WTC11 (cell line): ENCODE measurements at regions not wholly inside any gene's neighbourhood (a gene's known extent, or its start where the extent isn't known, plus 50 kb on each side); places are given as distances from the start of the nearest gene placed in this dataset.

Source experiments
- ATAC-seq: fragments of 200-7000 bp; cut with Tn5 transposase; 2 replicates; pipeline ENCODE4 v1.10.0; 2021; ENCODE audit warnings: mild to moderate bottlenecking, moderate library complexity
- CTCF ChIA-PET: fragments of 300-600 bp; sonication (Branson Sonifier 250); formaldehyde crosslinking; loops from one replicate; lab custom pipeline; 2021; ENCODE audit warnings: antibody characterized with exemption; lab: Charles Lee
- POLR2A ChIA-PET: fragments of 350-600 bp; sonication (Branson Sonifier 250); formaldehyde crosslinking; loops from one replicate; lab custom pipeline; 2021; ENCODE audit warnings: antibody characterized with exemption; lab: Charles Lee
- DNase-seq: peaks from one replicate; pipeline ENCODE4 v3.0.0; 2021; ENCODE audit warnings: low spot score
- H3K27ac Mint-ChIP-seq: 2 replicates; pipeline ENCODE4 v1.8.0; 2021; ENCODE audit warnings: mixed read lengths
- H3K27me3 Mint-ChIP-seq: 2 replicates; pipeline ENCODE4 v1.8.0; 2021; ENCODE audit warnings: low read depth, mild to moderate bottlenecking, moderate library complexity, mixed read lengths
- H3K36me3 Mint-ChIP-seq: 2 replicates; pipeline ENCODE4 v1.8.0; 2021; ENCODE audit warnings: mixed read lengths
- H3K4me1 Mint-ChIP-seq: 2 replicates; pipeline ENCODE4 v1.8.0; 2022; ENCODE audit warnings: mixed read lengths
- H3K4me3 Mint-ChIP-seq: 2 replicates; pipeline ENCODE4 v1.8.0; 2021; ENCODE audit warnings: mild to moderate bottlenecking, moderate library complexity, mixed read lengths
- H3K9me3 Mint-ChIP-seq: 2 replicates; pipeline ENCODE4 v1.8.0; 2021; ENCODE audit warnings: mixed read lengths
- CREB1 ChIP-seq: sonication (generic); formaldehyde crosslinking; IDR thresholded peaks from 2 replicates; pipeline ENCODE4 v1.8.0; 2023; ENCODE audit warnings: mild to moderate bottlenecking, missing genetic modification reagents
- ELF4 ChIP-seq: sonication (generic); formaldehyde crosslinking; IDR thresholded peaks from 2 replicates; pipeline ENCODE4 v1.8.1; 2022; ENCODE audit warnings: low read depth, mild to moderate bottlenecking, moderate library complexity, missing genetic modification reagents
- ETV6 ChIP-seq: sonication (generic); formaldehyde crosslinking; IDR thresholded peaks from 2 replicates; pipeline ENCODE4 v1.8.1; 2022; ENCODE audit warnings: mild to moderate bottlenecking, missing genetic modification reagents
- HMGA2 ChIP-seq: fragments of 250-450 bp; sonication (Bioruptor Pico); IDR thresholded peaks from 2 replicates; pipeline ENCODE4 v1.4.0; 2021; ENCODE audit warnings: mild to moderate bottlenecking, moderate library complexity
- NR2C2 ChIP-seq: sonication (generic); formaldehyde crosslinking; IDR thresholded peaks from 2 replicates; pipeline ENCODE4 v1.8.0; 2022; ENCODE audit warnings: mild to moderate bottlenecking, missing genetic modification reagents
- PRRX2 ChIP-seq: fragments of 250-450 bp; sonication (Bioruptor Pico); IDR thresholded peaks from 2 replicates; pipeline ENCODE4 v1.8.0; 2021; ENCODE audit warnings: mild to moderate bottlenecking
- SMAD4 ChIP-seq: sonication (generic); formaldehyde crosslinking; IDR thresholded peaks from 2 replicates; pipeline ENCODE4 v1.8.0; 2022; ENCODE audit warnings: mild to moderate bottlenecking, missing genetic modification reagents
- SOX15 ChIP-seq: fragments of 250-450 bp; sonication (Bioruptor Pico); IDR thresholded peaks from 2 replicates; pipeline ENCODE4 v1.9.0; 2021; ENCODE audit warnings: mild to moderate bottlenecking
- TP53 ChIP-seq: sonication (generic); formaldehyde crosslinking; IDR thresholded peaks from 2 replicates; pipeline ENCODE4 v1.8.1; 2023; ENCODE audit warnings: mild to moderate bottlenecking, missing genetic modification reagents
- ZNF138 ChIP-seq: sonication (generic); formaldehyde crosslinking; conservative IDR thresholded peaks from 2 replicates; pipeline ENCODE4 v1.8.1; 2022; ENCODE audit warnings: mild to moderate bottlenecking, moderate library complexity, missing genetic modification reagents
- ZNF423 ChIP-seq: fragments of 250-450 bp; sonication (Bioruptor Pico); IDR thresholded peaks from 2 replicates; pipeline ENCODE4 v2.1.2; 2022; ENCODE audit warnings: mild to moderate bottlenecking, moderate library complexity
- TF ChIP-seq, protein P1 (sequence below): sonication (generic); formaldehyde crosslinking; conservative IDR thresholded peaks from 2 replicates; pipeline ENCODE4 v1.8.1; 2022; ENCODE audit warnings: mild to moderate bottlenecking, missing genetic modification reagents
- TF ChIP-seq, protein P2 (sequence below): fragments of 250-450 bp; sonication (Bioruptor Pico); IDR thresholded peaks from 2 replicates; pipeline ENCODE4 v1.9.0; 2021; ENCODE audit warnings: mild to moderate bottlenecking, borderline replicate concordance
- TF ChIP-seq, protein P3 (sequence below): sonication (generic); formaldehyde crosslinking; IDR thresholded peaks from 2 replicates; pipeline ENCODE4 v1.8.1; 2022; ENCODE audit warnings: low read depth, mild to moderate bottlenecking, moderate library complexity, missing genetic modification reagents, borderline replicate concordance
- TF ChIP-seq, protein P4 (sequence below): fragments of 250-450 bp; sonication (Bioruptor Pico); IDR thresholded peaks from 2 replicates; pipeline ENCODE4 v1.8.0; 2021; ENCODE audit warnings: mild to moderate bottlenecking
- TF ChIP-seq, protein P5 (sequence below): sonication (generic); formaldehyde crosslinking; IDR thresholded peaks from 2 replicates; pipeline ENCODE4 v1.8.0; 2023; ENCODE audit warnings: mild to moderate bottlenecking, missing genetic modification reagents
- TF ChIP-seq, protein P6 (sequence below): sonication (generic); formaldehyde crosslinking; IDR thresholded peaks from 2 replicates; pipeline ENCODE4 v1.8.1; 2023; ENCODE audit warnings: mild to moderate bottlenecking, missing genetic modification reagents, moderate library complexity
- TF ChIP-seq, protein P7 (sequence below): sonication (generic); formaldehyde crosslinking; IDR thresholded peaks from 2 replicates; pipeline ENCODE4 v1.8.1; 2023; ENCODE audit warnings: mild to moderate bottlenecking, missing genetic modification reagents, moderate library complexity
- TF ChIP-seq, protein P8 (sequence below): fragments of 200-600 bp; IDR thresholded peaks from 2 replicates; pipeline ENCODE4 v1.8.0; 2022; ENCODE audit warnings: antibody characterized with exemption
- TF ChIP-seq, protein P9 (sequence below): sonication (generic); formaldehyde crosslinking; IDR thresholded peaks from 2 replicates; pipeline ENCODE4 v1.8.0; 2022; ENCODE audit warnings: mild to moderate bottlenecking, missing genetic modification reagents
- TF ChIP-seq, protein P10 (sequence below): sonication (generic); formaldehyde crosslinking; IDR thresholded peaks from 2 replicates; pipeline ENCODE4 v1.8.0; 2022; ENCODE audit warnings: mild to moderate bottlenecking, missing genetic modification reagents

DNA sequence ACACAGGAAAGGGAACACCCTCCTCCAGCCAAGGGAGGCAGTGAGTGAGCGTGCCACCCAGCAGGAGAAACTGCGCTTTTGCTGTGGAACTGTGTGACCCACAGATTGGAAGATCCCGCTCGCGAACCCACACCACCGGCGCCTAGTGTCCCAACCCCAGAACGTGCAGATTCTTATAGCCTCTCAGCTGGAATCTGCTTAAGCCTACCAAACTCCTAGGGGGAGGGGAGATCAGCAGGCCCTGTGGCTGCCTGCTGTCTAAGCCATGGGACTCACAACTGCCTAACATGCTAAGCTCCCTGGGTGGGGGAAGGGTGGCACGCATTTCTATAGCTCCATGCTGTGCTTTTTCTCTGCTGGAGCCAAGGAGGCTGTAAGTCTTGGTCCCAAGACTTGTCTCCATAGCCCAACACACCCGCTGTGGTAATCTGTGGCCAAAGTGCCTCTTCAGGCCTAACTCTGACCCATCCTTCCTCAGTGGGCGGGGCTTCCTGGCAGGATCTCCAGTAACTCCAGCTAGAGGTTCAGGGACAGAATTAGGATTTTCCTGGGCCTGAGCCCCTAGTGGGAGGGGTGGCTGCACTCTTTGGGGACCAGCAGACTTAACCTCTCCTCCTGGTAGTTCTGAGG is 485.0 kb downstream of the TAF11L14 start:
- H3K27ac Mint-ChIP-seq = no peak overlapping the region
- TF ChIP-seq NR2C2 (CRISPR knock-in tag) (no peak), HMGA2 (CRISPR knock-in tag) (no peak), ELF4 (CRISPR knock-in tag) (no peak), SMAD4 (no peak), TP53 (CRISPR knock-in tag) (no peak), ZNF423 (CRISPR knock-in tag) (peak; percentile 99), ZNF138 (CRISPR knock-in tag) (no peak), CREB1 (CRISPR knock-in tag) (no peak), ETV6 (CRISPR knock-in tag) (no peak), PRRX2 (CRISPR knock-in tag) (no peak), SOX15 (CRISPR knock-in tag) (no peak)
- TF ChIP-seq, protein P1, sequence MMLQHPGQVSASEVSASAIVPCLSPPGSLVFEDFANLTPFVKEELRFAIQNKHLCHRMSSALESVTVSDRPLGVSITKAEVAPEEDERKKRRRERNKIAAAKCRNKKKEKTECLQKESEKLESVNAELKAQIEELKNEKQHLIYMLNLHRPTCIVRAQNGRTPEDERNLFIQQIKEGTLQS (CRISPR knock-in tag) = no peak
- TF ChIP-seq, protein P2, sequence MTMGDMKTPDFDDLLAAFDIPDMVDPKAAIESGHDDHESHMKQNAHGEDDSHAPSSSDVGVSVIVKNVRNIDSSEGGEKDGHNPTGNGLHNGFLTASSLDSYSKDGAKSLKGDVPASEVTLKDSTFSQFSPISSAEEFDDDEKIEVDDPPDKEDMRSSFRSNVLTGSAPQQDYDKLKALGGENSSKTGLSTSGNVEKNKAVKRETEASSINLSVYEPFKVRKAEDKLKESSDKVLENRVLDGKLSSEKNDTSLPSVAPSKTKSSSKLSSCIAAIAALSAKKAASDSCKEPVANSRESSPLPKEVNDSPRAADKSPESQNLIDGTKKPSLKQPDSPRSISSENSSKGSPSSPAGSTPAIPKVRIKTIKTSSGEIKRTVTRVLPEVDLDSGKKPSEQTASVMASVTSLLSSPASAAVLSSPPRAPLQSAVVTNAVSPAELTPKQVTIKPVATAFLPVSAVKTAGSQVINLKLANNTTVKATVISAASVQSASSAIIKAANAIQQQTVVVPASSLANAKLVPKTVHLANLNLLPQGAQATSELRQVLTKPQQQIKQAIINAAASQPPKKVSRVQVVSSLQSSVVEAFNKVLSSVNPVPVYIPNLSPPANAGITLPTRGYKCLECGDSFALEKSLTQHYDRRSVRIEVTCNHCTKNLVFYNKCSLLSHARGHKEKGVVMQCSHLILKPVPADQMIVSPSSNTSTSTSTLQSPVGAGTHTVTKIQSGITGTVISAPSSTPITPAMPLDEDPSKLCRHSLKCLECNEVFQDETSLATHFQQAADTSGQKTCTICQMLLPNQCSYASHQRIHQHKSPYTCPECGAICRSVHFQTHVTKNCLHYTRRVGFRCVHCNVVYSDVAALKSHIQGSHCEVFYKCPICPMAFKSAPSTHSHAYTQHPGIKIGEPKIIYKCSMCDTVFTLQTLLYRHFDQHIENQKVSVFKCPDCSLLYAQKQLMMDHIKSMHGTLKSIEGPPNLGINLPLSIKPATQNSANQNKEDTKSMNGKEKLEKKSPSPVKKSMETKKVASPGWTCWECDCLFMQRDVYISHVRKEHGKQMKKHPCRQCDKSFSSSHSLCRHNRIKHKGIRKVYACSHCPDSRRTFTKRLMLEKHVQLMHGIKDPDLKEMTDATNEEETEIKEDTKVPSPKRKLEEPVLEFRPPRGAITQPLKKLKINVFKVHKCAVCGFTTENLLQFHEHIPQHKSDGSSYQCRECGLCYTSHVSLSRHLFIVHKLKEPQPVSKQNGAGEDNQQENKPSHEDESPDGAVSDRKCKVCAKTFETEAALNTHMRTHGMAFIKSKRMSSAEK = no peak
- TF ChIP-seq, protein P3, sequence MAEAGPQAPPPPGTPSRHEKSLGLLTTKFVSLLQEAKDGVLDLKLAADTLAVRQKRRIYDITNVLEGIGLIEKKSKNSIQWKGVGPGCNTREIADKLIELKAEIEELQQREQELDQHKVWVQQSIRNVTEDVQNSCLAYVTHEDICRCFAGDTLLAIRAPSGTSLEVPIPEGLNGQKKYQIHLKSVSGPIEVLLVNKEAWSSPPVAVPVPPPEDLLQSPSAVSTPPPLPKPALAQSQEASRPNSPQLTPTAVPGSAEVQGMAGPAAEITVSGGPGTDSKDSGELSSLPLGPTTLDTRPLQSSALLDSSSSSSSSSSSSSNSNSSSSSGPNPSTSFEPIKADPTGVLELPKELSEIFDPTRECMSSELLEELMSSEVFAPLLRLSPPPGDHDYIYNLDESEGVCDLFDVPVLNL (CRISPR knock-in tag) = no peak
- TF ChIP-seq, protein P4, sequence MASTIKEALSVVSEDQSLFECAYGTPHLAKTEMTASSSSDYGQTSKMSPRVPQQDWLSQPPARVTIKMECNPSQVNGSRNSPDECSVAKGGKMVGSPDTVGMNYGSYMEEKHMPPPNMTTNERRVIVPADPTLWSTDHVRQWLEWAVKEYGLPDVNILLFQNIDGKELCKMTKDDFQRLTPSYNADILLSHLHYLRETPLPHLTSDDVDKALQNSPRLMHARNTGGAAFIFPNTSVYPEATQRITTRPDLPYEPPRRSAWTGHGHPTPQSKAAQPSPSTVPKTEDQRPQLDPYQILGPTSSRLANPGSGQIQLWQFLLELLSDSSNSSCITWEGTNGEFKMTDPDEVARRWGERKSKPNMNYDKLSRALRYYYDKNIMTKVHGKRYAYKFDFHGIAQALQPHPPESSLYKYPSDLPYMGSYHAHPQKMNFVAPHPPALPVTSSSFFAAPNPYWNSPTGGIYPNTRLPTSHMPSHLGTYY = peak; percentile 56; the same call in 1 of the 2 replicates
- TF ChIP-seq, protein P5, sequence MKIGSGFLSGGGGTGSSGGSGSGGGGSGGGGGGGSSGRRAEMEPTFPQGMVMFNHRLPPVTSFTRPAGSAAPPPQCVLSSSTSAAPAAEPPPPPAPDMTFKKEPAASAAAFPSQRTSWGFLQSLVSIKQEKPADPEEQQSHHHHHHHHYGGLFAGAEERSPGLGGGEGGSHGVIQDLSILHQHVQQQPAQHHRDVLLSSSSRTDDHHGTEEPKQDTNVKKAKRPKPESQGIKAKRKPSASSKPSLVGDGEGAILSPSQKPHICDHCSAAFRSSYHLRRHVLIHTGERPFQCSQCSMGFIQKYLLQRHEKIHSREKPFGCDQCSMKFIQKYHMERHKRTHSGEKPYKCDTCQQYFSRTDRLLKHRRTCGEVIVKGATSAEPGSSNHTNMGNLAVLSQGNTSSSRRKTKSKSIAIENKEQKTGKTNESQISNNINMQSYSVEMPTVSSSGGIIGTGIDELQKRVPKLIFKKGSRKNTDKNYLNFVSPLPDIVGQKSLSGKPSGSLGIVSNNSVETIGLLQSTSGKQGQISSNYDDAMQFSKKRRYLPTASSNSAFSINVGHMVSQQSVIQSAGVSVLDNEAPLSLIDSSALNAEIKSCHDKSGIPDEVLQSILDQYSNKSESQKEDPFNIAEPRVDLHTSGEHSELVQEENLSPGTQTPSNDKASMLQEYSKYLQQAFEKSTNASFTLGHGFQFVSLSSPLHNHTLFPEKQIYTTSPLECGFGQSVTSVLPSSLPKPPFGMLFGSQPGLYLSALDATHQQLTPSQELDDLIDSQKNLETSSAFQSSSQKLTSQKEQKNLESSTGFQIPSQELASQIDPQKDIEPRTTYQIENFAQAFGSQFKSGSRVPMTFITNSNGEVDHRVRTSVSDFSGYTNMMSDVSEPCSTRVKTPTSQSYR = peak; percentile 67; the same call in 1 of the 2 replicates
- TF ChIP-seq, protein P6, sequence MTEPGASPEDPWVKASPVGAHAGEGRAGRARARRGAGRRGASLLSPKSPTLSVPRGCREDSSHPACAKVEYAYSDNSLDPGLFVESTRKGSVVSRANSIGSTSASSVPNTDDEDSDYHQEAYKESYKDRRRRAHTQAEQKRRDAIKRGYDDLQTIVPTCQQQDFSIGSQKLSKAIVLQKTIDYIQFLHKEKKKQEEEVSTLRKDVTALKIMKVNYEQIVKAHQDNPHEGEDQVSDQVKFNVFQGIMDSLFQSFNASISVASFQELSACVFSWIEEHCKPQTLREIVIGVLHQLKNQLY (CRISPR knock-in tag) = no peak
- TF ChIP-seq, protein P7, sequence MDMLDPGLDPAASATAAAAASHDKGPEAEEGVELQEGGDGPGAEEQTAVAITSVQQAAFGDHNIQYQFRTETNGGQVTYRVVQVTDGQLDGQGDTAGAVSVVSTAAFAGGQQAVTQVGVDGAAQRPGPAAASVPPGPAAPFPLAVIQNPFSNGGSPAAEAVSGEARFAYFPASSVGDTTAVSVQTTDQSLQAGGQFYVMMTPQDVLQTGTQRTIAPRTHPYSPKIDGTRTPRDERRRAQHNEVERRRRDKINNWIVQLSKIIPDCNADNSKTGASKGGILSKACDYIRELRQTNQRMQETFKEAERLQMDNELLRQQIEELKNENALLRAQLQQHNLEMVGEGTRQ = no peak
- TF ChIP-seq, protein P8, sequence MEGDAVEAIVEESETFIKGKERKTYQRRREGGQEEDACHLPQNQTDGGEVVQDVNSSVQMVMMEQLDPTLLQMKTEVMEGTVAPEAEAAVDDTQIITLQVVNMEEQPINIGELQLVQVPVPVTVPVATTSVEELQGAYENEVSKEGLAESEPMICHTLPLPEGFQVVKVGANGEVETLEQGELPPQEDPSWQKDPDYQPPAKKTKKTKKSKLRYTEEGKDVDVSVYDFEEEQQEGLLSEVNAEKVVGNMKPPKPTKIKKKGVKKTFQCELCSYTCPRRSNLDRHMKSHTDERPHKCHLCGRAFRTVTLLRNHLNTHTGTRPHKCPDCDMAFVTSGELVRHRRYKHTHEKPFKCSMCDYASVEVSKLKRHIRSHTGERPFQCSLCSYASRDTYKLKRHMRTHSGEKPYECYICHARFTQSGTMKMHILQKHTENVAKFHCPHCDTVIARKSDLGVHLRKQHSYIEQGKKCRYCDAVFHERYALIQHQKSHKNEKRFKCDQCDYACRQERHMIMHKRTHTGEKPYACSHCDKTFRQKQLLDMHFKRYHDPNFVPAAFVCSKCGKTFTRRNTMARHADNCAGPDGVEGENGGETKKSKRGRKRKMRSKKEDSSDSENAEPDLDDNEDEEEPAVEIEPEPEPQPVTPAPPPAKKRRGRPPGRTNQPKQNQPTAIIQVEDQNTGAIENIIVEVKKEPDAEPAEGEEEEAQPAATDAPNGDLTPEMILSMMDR = no peak
- TF ChIP-seq, protein P9, sequence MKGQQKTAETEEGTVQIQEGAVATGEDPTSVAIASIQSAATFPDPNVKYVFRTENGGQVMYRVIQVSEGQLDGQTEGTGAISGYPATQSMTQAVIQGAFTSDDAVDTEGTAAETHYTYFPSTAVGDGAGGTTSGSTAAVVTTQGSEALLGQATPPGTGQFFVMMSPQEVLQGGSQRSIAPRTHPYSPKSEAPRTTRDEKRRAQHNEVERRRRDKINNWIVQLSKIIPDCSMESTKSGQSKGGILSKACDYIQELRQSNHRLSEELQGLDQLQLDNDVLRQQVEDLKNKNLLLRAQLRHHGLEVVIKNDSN = no peak
- TF ChIP-seq, protein P10, sequence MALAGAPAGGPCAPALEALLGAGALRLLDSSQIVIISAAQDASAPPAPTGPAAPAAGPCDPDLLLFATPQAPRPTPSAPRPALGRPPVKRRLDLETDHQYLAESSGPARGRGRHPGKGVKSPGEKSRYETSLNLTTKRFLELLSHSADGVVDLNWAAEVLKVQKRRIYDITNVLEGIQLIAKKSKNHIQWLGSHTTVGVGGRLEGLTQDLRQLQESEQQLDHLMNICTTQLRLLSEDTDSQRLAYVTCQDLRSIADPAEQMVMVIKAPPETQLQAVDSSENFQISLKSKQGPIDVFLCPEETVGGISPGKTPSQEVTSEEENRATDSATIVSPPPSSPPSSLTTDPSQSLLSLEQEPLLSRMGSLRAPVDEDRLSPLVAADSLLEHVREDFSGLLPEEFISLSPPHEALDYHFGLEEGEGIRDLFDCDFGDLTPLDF (CRISPR knock-in tag) = no peak

More for the DNA sequence above, 485.0 kb downstream of the TAF11L14 start:
- ChIA-PET POLR2A (no interaction called here), CTCF (no interaction called here)
- ATAC-seq = peak; percentile 91
- Mint-ChIP-seq H3K4me1 (peaks cover 16% of the 10 kb centered on the region), H3K9me3 (peaks cover 18% of the 10 kb centered on the region), H3K4me3 (no peak overlapping the region), H3K27me3 (no peaks in the 10 kb centered on the region), H3K36me3 (0 out of 2 replicates have a peak, but pooled peaks cover 4% of the 10 kb centered on the region)
- DNase-seq = peak; percentile 44
